Hepatic stellate cell (primary cell): ENCODE measurements at regions not wholly inside any gene's neighbourhood (a gene's known extent, or its start where the extent isn't known, plus 50 kb on each side); places are given as distances from the start of the nearest gene placed in this dataset.

ENCODE experiments used
- DNase-seq: peaks from one replicate; pipeline ENCODE4 v3.0.0; 2011; ENCODE audit warnings: low spot score

DNA sequence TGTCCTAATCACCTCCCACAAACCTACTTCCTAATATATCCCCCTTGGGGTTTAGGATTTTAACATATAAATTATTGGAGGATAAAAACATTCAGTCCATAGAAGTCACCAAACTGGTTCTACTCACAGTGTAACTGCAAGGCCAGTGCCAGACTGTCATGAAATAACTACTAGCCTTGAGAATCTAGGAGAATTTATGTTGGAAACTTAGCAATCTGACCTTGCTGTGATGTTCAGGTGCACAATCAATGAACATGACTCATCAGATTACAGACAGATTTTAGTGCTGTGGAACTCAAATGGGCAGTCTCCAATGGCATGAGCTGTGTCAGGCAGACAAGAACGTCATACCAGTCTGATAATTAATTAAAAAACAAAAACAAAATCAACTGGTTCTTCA lies 571.4 kb upstream of the IGFBP3 start:
- no peak for DNase-seq

DNA sequence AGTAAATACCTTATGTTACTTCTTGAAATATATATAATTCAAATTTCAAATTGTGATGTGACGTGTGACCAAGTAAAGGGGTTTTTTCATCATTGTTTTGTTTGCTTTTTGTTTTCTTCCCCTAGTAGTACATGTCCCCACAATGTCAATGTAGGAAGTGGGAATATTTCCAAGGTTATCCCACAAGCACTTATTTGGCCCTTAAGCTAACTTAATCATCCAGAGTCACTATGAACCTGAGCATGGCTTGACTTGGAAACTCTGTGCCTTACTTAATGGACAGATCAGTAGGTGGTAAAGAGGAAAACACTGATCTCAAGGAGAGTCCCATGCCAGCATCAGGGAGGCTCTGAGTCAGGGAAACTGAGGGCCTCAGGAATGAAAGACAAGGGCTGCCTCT lies 569.3 kb upstream of the IGFBP3 start:
- DNase-seq = no peak

GRCh38 chr7:46489106-46489505 lies 568.0 kb upstream of the IGFBP3 start:
- no peak for DNase-seq

DNA sequence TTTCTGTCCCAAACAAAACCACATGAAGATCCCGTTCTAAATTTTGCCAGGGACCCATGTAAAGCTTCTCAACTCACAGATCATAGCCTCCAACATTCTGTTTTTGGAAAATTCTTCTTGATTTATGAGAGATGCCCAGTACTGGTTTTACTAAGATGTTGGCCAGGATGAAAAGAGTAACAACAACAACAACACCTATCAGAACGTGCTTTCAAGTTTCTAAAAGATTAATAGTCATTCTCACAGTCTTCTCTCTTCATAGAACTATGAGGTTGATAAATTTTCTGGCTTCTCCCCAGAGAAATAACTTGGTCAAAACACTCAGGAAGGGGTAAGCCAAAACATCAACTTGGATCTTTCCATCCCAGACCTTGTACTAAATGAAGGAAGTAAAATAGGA lies 567.5 kb upstream of the IGFBP3 start:
- DNase-seq = no peak

DNA sequence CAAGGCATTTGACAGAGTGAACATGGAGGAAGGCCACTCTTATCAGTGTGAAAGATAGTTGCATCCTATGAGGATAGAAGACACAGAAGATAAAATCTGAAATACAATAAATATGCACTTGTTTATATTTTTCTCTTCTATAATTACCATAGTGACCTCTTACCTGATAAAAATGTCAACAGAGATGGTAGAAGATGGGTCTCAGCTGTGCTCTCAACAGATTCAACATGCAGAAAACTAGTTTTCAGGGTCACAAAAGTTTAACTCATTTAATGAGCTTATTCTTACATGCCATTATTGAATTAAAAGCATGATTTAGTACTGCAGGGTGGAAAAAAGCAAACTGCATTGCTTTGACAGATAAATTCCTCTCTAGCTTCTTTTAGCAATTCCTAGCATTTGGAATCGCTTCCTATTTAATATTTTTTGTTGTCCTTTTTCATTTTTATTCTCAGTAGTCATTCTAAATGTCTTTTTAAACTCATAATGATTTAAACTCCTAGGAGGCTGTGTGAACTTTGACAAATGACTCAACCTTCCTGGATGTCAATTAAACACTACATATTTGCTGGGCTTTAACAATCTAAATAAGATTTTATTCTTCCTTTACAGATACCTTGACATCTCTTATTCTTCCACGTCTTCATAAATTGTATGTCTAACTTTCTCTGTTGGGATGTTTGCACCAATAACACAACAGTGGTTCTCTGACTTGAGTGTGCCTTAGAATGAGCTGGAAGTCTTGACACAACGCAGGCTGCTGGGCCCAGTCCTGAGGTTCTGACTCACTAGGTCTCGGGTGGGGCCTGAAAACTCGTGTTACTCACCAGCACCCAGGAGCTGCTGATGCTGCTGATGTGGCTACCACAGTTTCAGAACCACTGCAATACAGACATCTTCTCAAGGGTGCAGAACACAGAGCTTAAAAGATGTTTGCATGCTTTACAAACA lies 565.5 kb upstream of the IGFBP3 start:
- peak; percentile 35 for DNase-seq

DNA sequence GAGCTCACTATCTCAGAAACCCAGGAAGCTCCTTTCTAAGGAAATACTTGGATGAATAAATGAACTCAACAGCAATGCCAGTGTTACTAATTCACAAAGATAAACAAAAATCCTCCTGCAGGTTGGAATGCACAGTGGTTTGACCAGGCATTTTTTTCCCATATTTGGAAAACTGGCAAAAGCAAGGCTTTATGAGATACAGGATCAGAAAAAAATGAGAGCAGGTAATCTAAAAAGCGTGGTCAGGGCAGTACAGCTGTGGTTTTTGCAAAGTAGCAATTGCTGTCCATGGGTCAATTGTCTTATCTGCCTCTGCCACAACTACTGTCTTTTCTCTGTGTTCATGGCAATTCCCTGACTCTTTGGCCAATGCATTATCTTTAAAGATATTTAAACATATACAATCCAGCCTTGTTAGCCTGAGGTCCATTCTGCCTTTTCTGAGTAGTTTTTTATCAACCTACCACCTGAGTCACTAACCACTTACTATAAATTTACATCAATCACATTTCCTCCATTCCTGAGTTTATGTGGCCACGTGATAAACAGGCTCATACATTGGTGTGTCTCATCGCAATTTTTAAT lies 564.5 kb upstream of the IGFBP3 start:
- peak; percentile 12 for DNase-seq

GRCh38 chr7:46484906-46485305 lies 563.8 kb upstream of the IGFBP3 start:
- no peak for DNase-seq

DNA sequence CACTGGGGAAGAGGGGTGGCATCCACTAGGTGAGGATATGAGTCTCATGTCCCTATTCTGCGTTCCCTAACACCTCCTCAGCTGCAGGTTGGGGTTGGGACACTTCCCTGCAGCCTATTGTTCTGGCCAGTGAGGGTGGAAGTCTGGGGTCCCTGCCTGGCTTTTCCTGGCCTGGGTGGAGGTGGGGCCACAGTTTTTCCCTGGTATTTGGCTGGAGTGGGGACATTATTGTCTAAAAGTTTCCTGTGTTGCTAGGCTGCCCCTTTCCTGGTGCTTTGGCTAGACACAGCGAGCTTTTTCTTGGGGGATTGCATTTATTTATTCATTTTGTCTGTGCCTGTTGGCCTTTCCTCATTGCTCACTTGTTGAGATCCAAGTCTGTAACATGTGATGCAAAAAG lies 559.5 kb upstream of the IGFBP3 start:
- DNase-seq = no peak

GRCh38 chr7:46479680-46480079 lies 558.6 kb upstream of the IGFBP3 start:
- DNase-seq = no peak

- DNase-seq = peak; percentile 17
Measured at GRCh38 chr7:46478046-46478445, 557.0 kb upstream of the IGFBP3 start.

DNA sequence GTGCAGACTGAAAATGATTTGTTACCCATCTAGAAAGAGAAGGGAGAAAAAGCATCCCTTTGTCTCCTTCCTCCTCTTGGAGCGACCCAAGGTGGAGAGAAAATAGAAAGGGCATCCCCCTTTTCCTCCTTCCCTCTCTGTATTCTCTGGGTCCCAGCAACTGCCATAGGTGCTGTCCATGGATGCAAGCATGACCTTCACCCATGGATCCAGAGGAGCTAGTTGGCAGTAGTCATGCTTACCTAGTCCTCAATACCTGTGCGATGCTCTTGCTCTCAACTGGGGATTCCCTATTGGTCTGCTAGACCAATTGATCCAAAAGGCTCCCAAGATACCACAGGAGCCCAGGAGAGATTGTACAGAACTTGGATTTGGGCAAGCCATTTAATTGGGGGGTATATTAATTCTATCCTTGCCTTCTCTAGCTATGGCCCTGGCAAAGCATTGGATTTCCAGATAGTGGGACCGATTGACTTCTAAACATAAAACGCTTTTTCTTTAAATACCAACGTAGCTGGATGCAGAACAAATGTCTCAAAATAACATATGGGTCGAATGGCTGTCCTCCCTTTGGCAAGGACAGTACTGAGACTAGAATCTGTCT lies 547.8 kb upstream of the IGFBP3 start:
- no peak for DNase-seq

GRCh38 chr7:46463170-46463569 lies 542.1 kb upstream of the IGFBP3 start:
- DNase-seq = no peak

- DNase-seq = no peak
Measured at GRCh38 chr7:46461334-46461777, 540.3 kb upstream of the IGFBP3 start.

DNA sequence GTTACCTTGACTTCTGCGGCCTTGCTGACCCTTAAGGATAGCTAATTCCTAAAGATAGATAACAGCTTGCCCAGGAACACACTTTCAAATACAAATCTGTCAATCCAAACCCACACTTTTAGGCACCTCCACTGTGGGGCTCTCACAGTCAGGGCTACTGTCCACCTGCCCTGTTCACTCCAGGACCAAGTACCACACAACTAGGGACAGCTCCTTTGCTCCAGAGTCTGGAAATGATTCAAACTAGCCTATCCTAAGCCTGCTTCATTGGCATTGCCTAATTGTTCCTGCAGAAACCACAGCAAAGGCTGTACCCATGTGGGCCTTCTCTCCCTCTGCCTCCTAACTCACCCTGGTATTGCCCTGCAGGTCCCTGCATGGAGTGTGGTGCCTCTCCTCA lies 538.9 kb upstream of the IGFBP3 start:
- DNase-seq = no peak

DNA sequence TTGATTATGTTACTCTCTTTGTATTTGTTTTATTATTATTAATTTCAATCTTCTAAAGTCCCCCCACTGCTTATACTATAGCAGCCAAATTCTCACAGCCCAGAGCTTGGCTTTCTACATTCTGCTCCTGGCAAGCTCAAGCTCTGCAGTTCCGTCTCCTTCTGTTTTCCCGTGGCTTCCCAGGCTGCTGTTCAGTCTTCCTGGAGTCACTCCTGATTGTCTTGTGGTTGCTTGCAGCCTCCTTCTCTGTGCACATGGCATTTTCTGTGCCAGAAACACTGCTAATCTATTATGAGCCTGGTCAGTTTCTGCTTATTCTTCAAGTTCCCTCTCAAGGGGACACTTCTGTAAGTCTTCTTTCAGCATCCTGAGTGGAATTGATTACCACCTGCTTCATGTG lies 533.7 kb upstream of the IGFBP3 start:
- DNase-seq = no peak

DNA sequence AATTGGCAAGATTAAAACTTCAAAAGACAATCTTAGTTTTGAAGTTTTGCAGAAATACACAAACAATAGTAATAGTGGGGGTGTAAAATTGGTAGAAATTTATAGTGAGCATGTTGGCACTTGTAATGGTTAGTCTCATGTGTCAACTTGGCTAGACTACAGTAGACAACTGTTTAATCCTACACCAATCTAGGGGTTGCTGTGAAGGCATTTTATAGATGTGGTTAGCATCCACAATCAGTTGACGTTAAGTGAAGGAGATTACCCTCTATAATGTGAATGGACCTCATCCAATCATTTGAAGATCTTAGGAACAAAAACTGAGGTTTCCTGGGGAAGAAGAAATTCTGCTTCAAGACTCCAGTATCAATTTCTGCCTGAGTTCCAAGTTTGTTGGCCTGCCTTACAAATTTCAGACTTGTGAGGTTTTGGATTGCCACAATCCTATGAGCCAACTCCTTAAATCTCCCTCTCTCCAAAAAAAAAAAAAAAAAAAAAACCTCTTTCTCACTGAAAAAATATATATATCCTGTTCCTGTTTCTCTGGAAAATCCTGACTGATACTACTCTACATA lies 531.6 kb upstream of the IGFBP3 start:
- no peak for DNase-seq

DNA sequence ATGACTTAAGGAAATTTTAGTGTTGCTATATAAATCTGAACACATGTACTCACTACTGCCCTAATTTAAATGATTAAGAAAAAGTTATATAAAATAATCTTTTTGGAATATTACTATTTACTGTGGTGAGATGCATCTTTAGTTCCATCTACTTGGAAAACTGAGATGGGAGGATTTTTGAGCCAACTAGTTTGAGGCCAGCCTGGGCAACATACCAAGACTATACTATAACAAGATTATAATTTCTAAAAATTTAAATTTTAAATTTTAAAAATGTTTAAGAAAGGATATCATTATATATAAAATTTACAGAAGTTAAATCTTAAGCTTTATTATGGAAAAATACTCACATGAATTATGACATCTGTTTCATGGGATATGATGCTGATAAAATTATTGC lies 530.8 kb upstream of the IGFBP3 start:
- no peak for DNase-seq

- no peak for DNase-seq
Measured at GRCh38 chr7:46450886-46451285, 529.8 kb upstream of the IGFBP3 start.

DNA sequence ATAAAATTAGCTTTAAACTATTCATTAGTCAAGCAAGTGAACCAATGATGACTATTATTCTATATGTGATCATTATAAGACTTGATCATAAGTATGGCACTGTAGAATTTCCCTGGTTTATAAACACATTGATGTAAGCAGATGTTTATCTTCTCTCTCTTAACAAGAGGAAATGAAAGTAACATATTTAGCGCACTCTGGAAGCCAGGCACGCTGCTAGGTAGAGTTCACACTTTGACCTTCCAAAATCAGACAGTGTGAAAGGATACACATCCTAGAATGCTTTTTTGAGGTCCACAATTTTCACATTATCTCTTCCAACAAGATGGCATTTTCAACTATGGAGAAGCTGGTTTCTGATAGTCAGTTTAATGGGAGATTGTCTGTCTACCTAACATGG lies 529.4 kb upstream of the IGFBP3 start:
- DNase-seq = no peak

- no peak for DNase-seq
Measured at GRCh38 chr7:46449743-46450142, 528.7 kb upstream of the IGFBP3 start.

- DNase-seq = no peak
Measured at GRCh38 chr7:46448478-46448877, 527.4 kb upstream of the IGFBP3 start.

- no peak for DNase-seq
Measured at GRCh38 chr7:46446151-46446550, 525.1 kb upstream of the IGFBP3 start.

GRCh38 chr7:46444256-46444655 lies 523.2 kb upstream of the IGFBP3 start:
- no peak for DNase-seq
